Endothelial cell of umbilical vein (primary cell): ENCODE measurements at regions not wholly inside any gene's neighbourhood (a gene's known extent, or its start where the extent isn't known, plus 50 kb on each side); places are given as distances from the start of the nearest gene placed in this dataset.
A peak's percentile ranks its signal among the peaks of the same experiment; 100 is the strongest.

Source experiments
- BruUV-seq: library from RNA; stranded (reverse); fragments of 400-500 nt; replicated peaks from 2 replicates; lab custom pipeline; 2021; lab: Mats Ljungman, UMichigan
- CTCF ChIA-PET: fragments of 300-600, 350-600 bp; sonication (Branson Sonifier 250); formaldehyde crosslinking; loops from one replicate; lab custom pipeline; 2021; ENCODE audit warnings: antibody characterized with exemption, inconsistent platforms; lab: Charles Lee
- POLR2A ChIA-PET: fragments of 300-600, 350-600 bp; sonication (Branson Sonifier 250); formaldehyde crosslinking; loops from one replicate; lab custom pipeline; 2021; ENCODE audit warnings: antibody characterized with exemption, inconsistent platforms; lab: Charles Lee
- DNase-seq: peaks from one replicate; pipeline ENCODE4 v3.0.0-alpha.2; 2011; ENCODE audit warnings: low read depth, low spot score
- FAIRE-seq: peaks from 2 replicates; lab custom pipeline; 2011; peaks lifted over from hg19 to GRCh38; lab: Jason Lieb, UNC
- H2AFZ ChIP-seq: 2 replicates; pipeline ENCODE4 v1.6.0; 2012; ENCODE audit warnings: low read depth, low read length, control low read depth, inconsistent platforms
- H3K27ac ChIP-seq: 2 replicates; pipeline ENCODE4 v1.5.1; 2011; ENCODE audit warnings: low read depth, mild to moderate bottlenecking, control low read depth, low read length, moderate library complexity; ENCODE audit not compliant: insufficient read depth
- H3K27me3 ChIP-seq, 2 experiments: 2 replicates each; pipeline versions ENCODE4 v1.6.0 to v1.6.1; 2011; ENCODE audit warnings: low read length in 2 of 2, mixed read lengths in 1 of 2; ENCODE audit not compliant: control insufficient read depth in 2 of 2, insufficient read depth in 2 of 2
- H3K36me3 ChIP-seq, 2 experiments: 2 replicates in 1 of 2; 3 replicates in 1 of 2; pipeline ENCODE4 v1.5.1; 2011; ENCODE audit warnings: low read length in 2 of 2, mild to moderate bottlenecking in 1 of 2, moderate library complexity in 1 of 2; ENCODE audit not compliant: control insufficient read depth in 2 of 2, insufficient read depth in 2 of 2; ENCODE audit errors: extremely low read depth in 1 of 2
- H3K4me1 ChIP-seq: 3 replicates; pipeline ENCODE4 v1.5.1; 2011; ENCODE audit warnings: mild to moderate bottlenecking, low read length; ENCODE audit not compliant: control insufficient read depth, insufficient read depth; ENCODE audit errors: extremely low read depth
- H3K4me2 ChIP-seq: 2 replicates; pipeline ENCODE4 v1.6.1; 2011; ENCODE audit warnings: low read length, control low read depth, mixed read lengths; ENCODE audit not compliant: insufficient read depth
- H3K4me3 ChIP-seq, 3 experiments: fragments of 200-600 bp in 1 of 3; sonication (generic), shearing (Covaris generic) in 1 of 3; replicated peaks in 1 of 3; 2 replicates each; pipeline ENCODE4 v1.5.1; 2011 to 2016; ENCODE audit warnings: control low read depth in 3 of 3, low read length in 3 of 3, mild to moderate bottlenecking in 2 of 3, inconsistent platforms in 1 of 3, low read depth in 1 of 3, moderate library complexity in 1 of 3; ENCODE audit not compliant: insufficient read depth in 1 of 3
- H3K79me2 ChIP-seq: 2 replicates; pipeline ENCODE4 v1.6.0; 2012; ENCODE audit warnings: low read length, inconsistent platforms; ENCODE audit not compliant: control insufficient read depth, insufficient read depth
- H3K9ac ChIP-seq: replicated peaks from 2 replicates; pipeline ENCODE3; 2011; ENCODE audit warnings: low read length, control low read depth; ENCODE audit not compliant: insufficient read depth; ENCODE audit errors: extremely low read depth
- H3K9me1 ChIP-seq: replicated peaks from 3 replicates; pipeline ENCODE4 v1.6.0; 2011; ENCODE audit warnings: mild to moderate bottlenecking, low read length; ENCODE audit not compliant: control insufficient read depth, insufficient read depth; ENCODE audit errors: extremely low read depth
- H3K9me3 ChIP-seq: replicated peaks from 2 replicates; pipeline ENCODE4 v1.5.1; 2012; ENCODE audit warnings: low read length, inconsistent platforms; ENCODE audit not compliant: control insufficient read depth, insufficient read depth
- H4K20me1 ChIP-seq: replicated peaks from 2 replicates; pipeline ENCODE3; 2011; ENCODE audit warnings: mild to moderate bottlenecking, low read length; ENCODE audit not compliant: control insufficient read depth, insufficient read depth; ENCODE audit errors: extremely low read depth
- CTCF ChIP-seq, 2 donors: IDR thresholded peaks; 1 replicate in 1 of 2; 2 replicates in 1 of 2; pipeline ENCODE4 v1.5.1; 2011; ENCODE audit warnings: low read length in 2 of 2, mild to moderate bottlenecking in 2 of 2, moderate library complexity in 2 of 2, control low read depth in 1 of 2, inconsistent platforms in 1 of 2, low read depth in 1 of 2; ENCODE audit not compliant: insufficient read depth in 1 of 2; ENCODE audit errors: extremely low read depth in 1 of 2
- EZH2 ChIP-seq: IDR thresholded peaks from 2 replicates; pipeline ENCODE4 v1.6.1; 2012; ENCODE audit warnings: borderline replicate concordance, low read depth, mild to moderate bottlenecking, moderate library complexity, low read length, inconsistent platforms; ENCODE audit not compliant: severe bottlenecking
- FOS ChIP-seq: IDR thresholded peaks from 2 replicates; pipeline ENCODE4 v1.6.1; 2011; ENCODE audit warnings: mild to moderate bottlenecking, low read length, moderate library complexity, borderline replicate concordance; ENCODE audit not compliant: insufficient read depth
- JUN ChIP-seq: IDR thresholded peaks from 2 replicates; pipeline ENCODE4 v1.6.1; 2011; ENCODE audit warnings: borderline replicate concordance, low read depth; ENCODE audit not compliant: insufficient read length, insufficient read depth
- MAX ChIP-seq: IDR thresholded peaks from 2 replicates; pipeline ENCODE4 v1.6.1; 2011; ENCODE audit not compliant: insufficient read depth, insufficient read length
- MYC ChIP-seq: IDR thresholded peaks from one replicate; pipeline ENCODE4 v1.6.1; 2011; ENCODE audit warnings: mild to moderate bottlenecking, low read depth, low read length
- POLR2A ChIP-seq: IDR thresholded peaks from 2 replicates; pipeline ENCODE4 v1.6.1; 2012; ENCODE audit warnings: low read depth, mild to moderate bottlenecking, control low read depth, low read length
- POLR2AphosphoS5 ChIP-seq: IDR thresholded peaks from 2 replicates; pipeline ENCODE4 v1.6.1; 2012; ENCODE audit warnings: low read depth, mild to moderate bottlenecking, control low read depth, low read length, moderate library complexity; ENCODE audit not compliant: insufficient read depth
- dilution Hi-C: fragments of 300-500 bp; cut with MboI; formaldehyde crosslinking; loops from one replicate; pipeline ENCODE4 v1.15.0; 2019; ENCODE audit warnings: low sequenced_read_pairs; ENCODE audit not compliant: extremely low pct_ligation_motif_present
- intact Hi-C: fragments of 100-400 bp; cut with micrococcal nuclease; formaldehyde crosslinking; loops from one replicate; pipeline ENCODE4 v1.10.0; 2022

GRCh38 chr5:96563816-96564215 lies 98.4 kb upstream of the CAST start:
- Histone ChIP-seq H3K79me2 (no peaks in the 10 kb centered on the region), H4K20me1 (no peaks in the 10 kb centered on the region), H3K4me1 (peaks cover 60% of the 10 kb centered on the region), H3K9ac (no peak overlapping the region), H3K27ac (peak overlapping the region; percentile 86), H3K4me2 (no peak overlapping the region), H3K9me1 (no peaks in the 10 kb centered on the region), H3K4me3 (no peak overlapping the region), H3K27me3 (no peaks in the 10 kb centered on the region), H3K9me3 (no peaks in the 10 kb centered on the region), H3K36me3 (no peaks in the 10 kb centered on the region), H2AFZ (no peak overlapping the region)
- intact Hi-C loops = no loop called here
- FAIRE-seq = no peak
- peak; percentile 52 for DNase-seq
- no TSS peak for BruUV-seq
- ChIA-PET POLR2A (interaction anchor here (0.7 kb wide), 1 partner anchor 9 kb away, joined by 3 read pairs; no protein-coding TSS in a partner anchor), CTCF (interaction anchor here (1.3 to 2.4 kb wide), 2 partner anchors 22 to 27 kb away, joined by 3 to 9 read pairs; no protein-coding TSS in a partner anchor)
- TF ChIP-seq POLR2A (no peak), POLR2AphosphoS5 (no peak), JUN (no peak), FOS (no peak), MYC (no peak), MAX (no peak), CTCF (IDR thresholded peaks at IDR 0.05; ENCODE audit: extremely low read depth in 1 of 2, insufficient read depth in 1 of 2, low read depth in 1 of 2, low read length in 2 of 2) (no peak), EZH2 (no peak)
- dilution Hi-C loops = no loop called here
